IMR-90 (cell line): ENCODE measurements at regions not wholly inside any gene's neighbourhood (a gene's known extent, or its start where the extent isn't known, plus 50 kb on each side); places are given as distances from the start of the nearest gene placed in this dataset.

ENCODE experiments used
- ATAC-seq: fragments of 200-7000 bp; cut with Tn5 transposase; 2 replicates; pipeline ENCODE4 v1.9.1; 2020; ENCODE audit warnings: low read depth, mild to moderate bottlenecking, moderate library complexity
- BruUV-seq: library from RNA; stranded (reverse); fragments of 400-500 nt; replicated peaks from 2 replicates; lab custom pipeline; 2021; lab: Mats Ljungman, UMichigan
- CTCF ChIA-PET: fragments of 300-600 bp; formaldehyde crosslinking; extraction: SDS; loops from one replicate; lab custom pipeline; 2021; ENCODE audit warnings: antibody characterized with exemption; lab: Yijun Ruan, JAX
- POLR2A ChIA-PET: fragments of 300-600 bp; sonication (Branson Sonifier 250); formaldehyde crosslinking; loops from one replicate; lab custom pipeline; 2022; ENCODE audit warnings: antibody characterized with exemption; ENCODE audit not compliant: unreplicated experiment; lab: Charles Lee
- DNase-seq: peaks from one replicate; pipeline ENCODE4 v3.0.0; 2013
- H2AFZ ChIP-seq: replicated peaks from 2 replicates; pipeline ENCODE3; 2013; ENCODE audit warnings: low read length, mild to moderate bottlenecking; ENCODE audit not compliant: poor library complexity
- H2AK5ac ChIP-seq: 2 replicates; pipeline ENCODE4 v1.6.1; 2013; ENCODE audit warnings: low read depth, low read length, inconsistent platforms
- H2AK9ac ChIP-seq: replicated peaks from 2 replicates; pipeline ENCODE3; 2013; ENCODE audit warnings: mild to moderate bottlenecking, low read depth, low read length, moderate library complexity; ENCODE audit not compliant: poor library complexity
- H2BK120ac ChIP-seq: 2 replicates; pipeline ENCODE4 v1.6.1; 2013; ENCODE audit warnings: low read depth, low read length, inconsistent platforms
- H2BK15ac ChIP-seq: 3 replicates; pipeline ENCODE4 v1.6.1; 2013; ENCODE audit warnings: low read depth, low read length, inconsistent platforms
- H2BK20ac ChIP-seq: 2 replicates; pipeline ENCODE4 v1.6.1; 2013; ENCODE audit warnings: low read depth, mild to moderate bottlenecking, inconsistent platforms, low read length, moderate library complexity
- H2BK5ac ChIP-seq: 2 replicates; pipeline ENCODE4 v1.6.1; 2013; ENCODE audit warnings: mild to moderate bottlenecking, low read depth, low read length, inconsistent platforms; ENCODE audit not compliant: poor library complexity, severe bottlenecking
- H3K14ac ChIP-seq: replicated peaks from 2 replicates; pipeline ENCODE4 v1.6.1; 2013; ENCODE audit warnings: low read depth, low read length, inconsistent platforms
- H3K18ac ChIP-seq: 2 replicates; pipeline ENCODE4 v1.6.1; 2013; ENCODE audit warnings: low read depth, low read length, control low read depth
- H3K23ac ChIP-seq: 2 replicates; pipeline ENCODE4 v1.6.1; 2013; ENCODE audit warnings: low read depth, low read length, inconsistent platforms
- H3K27ac ChIP-seq: 2 replicates; pipeline ENCODE4 v1.5.1; 2013; ENCODE audit warnings: mild to moderate bottlenecking, control low read depth, low read length; ENCODE audit not compliant: insufficient read depth
- H3K27me3 ChIP-seq: 2 replicates; pipeline ENCODE4 v1.6.1; 2013; ENCODE audit warnings: low read length; ENCODE audit not compliant: control insufficient read depth, insufficient read depth
- H3K36me3 ChIP-seq: 2 replicates; pipeline ENCODE4 v1.6.1; 2013; ENCODE audit warnings: low read length, mixed read lengths; ENCODE audit not compliant: control insufficient read depth, insufficient read depth
- H3K4ac ChIP-seq: 2 replicates; pipeline ENCODE4 v1.6.1; 2013; ENCODE audit warnings: low read depth, low read length, inconsistent platforms
- H3K4me1 ChIP-seq: 2 replicates; pipeline ENCODE4 v1.6.1; 2013; ENCODE audit warnings: low read length, mixed read lengths; ENCODE audit not compliant: control insufficient read depth, insufficient read depth
- H3K4me2 ChIP-seq: 2 replicates; pipeline ENCODE4 v1.6.1; 2013; ENCODE audit warnings: low read depth, mild to moderate bottlenecking, control low read depth, low read length, moderate library complexity
- H3K4me3 ChIP-seq: 2 replicates; pipeline ENCODE4 v1.5.1; 2013; ENCODE audit warnings: low read depth, mild to moderate bottlenecking, control low read depth, low read length, moderate library complexity; ENCODE audit not compliant: insufficient read depth
- H3K56ac ChIP-seq: 2 replicates; pipeline ENCODE4 v1.6.1; 2013; ENCODE audit warnings: low read length, inconsistent platforms; ENCODE audit not compliant: insufficient read depth; ENCODE audit errors: extremely low read depth
- H3K79me1 ChIP-seq, 2 experiments: 2 replicates each; pipeline ENCODE4 v1.6.1; 2013; ENCODE audit warnings: low read length in 2 of 2, inconsistent platforms in 1 of 2, low read depth in 1 of 2
- H3K9ac ChIP-seq: 2 replicates; pipeline ENCODE4 v1.6.1; 2013; ENCODE audit warnings: low read depth, low read length, control low read depth
- H3K9me1 ChIP-seq: 2 replicates; pipeline ENCODE4 v1.6.1; 2013; ENCODE audit warnings: low read length, inconsistent platforms; ENCODE audit not compliant: insufficient read depth
- H3K9me3 ChIP-seq: 2 replicates; pipeline ENCODE4 v1.6.1; 2013; ENCODE audit warnings: low read length; ENCODE audit not compliant: control insufficient read depth, insufficient read depth
- H4K20me1 ChIP-seq: 2 replicates; pipeline ENCODE4 v1.6.1; 2013; ENCODE audit warnings: low read length, inconsistent platforms; ENCODE audit not compliant: insufficient read depth
- H4K5ac ChIP-seq: 2 replicates; pipeline ENCODE4 v1.6.1; 2013; ENCODE audit warnings: mild to moderate bottlenecking, low read depth, low read length, control low read depth
- H4K8ac ChIP-seq, 2 experiments: 2 replicates each; pipeline ENCODE4 v1.6.1; 2013; ENCODE audit warnings: low read depth in 2 of 2, low read length in 2 of 2, control low read depth in 1 of 2, inconsistent platforms in 1 of 2
- H4K91ac ChIP-seq: 2 replicates; pipeline ENCODE4 v1.6.1; 2013; ENCODE audit warnings: low read depth, low read length, inconsistent platforms; ENCODE audit not compliant: insufficient read depth
- BHLHE40 ChIP-seq: fragments of 150-350 bp; IDR thresholded peaks from 2 replicates; pipeline ENCODE4 v1.6.1; 2016; ENCODE audit warnings: mild to moderate bottlenecking, low read depth, low read length
- CEBPB ChIP-seq: IDR thresholded peaks from 2 replicates; pipeline ENCODE4 v1.6.1; 2012; ENCODE audit warnings: low read depth, low read length, improper control_type of control experiment
- CHD1 ChIP-seq: IDR thresholded peaks from 2 replicates; pipeline ENCODE4 v1.6.1; 2012; ENCODE audit warnings: low read depth, low read length, improper control_type of control experiment
- CTCF ChIP-seq: conservative IDR thresholded peaks from 2 replicates; pipeline ENCODE4 v1.5.1; 2012; ENCODE audit warnings: mild to moderate bottlenecking, low read depth, low read length, improper control_type of control experiment
- ELK1 ChIP-seq: fragments of 150-350 bp; IDR thresholded peaks from 2 replicates; pipeline ENCODE4 v1.6.1; 2016; ENCODE audit warnings: low read depth, mild to moderate bottlenecking, low read length, moderate library complexity, borderline replicate concordance
- FOS ChIP-seq: fragments of 150-350 bp; IDR thresholded peaks from 2 replicates; pipeline ENCODE4 v1.6.1; 2016; ENCODE audit warnings: low read depth, low read length
- MAZ ChIP-seq: IDR thresholded peaks from 2 replicates; pipeline ENCODE4 v1.6.1; 2012; ENCODE audit warnings: low read depth, mild to moderate bottlenecking, low read length, improper control_type of control experiment, moderate library complexity, borderline replicate concordance
- MXI1 ChIP-seq: IDR thresholded peaks from 2 replicates; pipeline ENCODE4 v1.6.1; 2012; ENCODE audit warnings: low read depth, mild to moderate bottlenecking, low read length, moderate library complexity, borderline replicate concordance
- NFE2L2 ChIP-seq: fragments of 150-350 bp; IDR thresholded peaks from 2 replicates; pipeline ENCODE4 v1.6.1; 2016; ENCODE audit warnings: low read depth, mild to moderate bottlenecking, low read length
- POLR2A ChIP-seq: IDR thresholded peaks from 2 replicates; pipeline ENCODE4 v1.6.1; 2012; ENCODE audit warnings: mild to moderate bottlenecking, low read depth, low read length
- RAD21 ChIP-seq: IDR thresholded peaks from 2 replicates; pipeline ENCODE4 v1.6.1; 2012; ENCODE audit warnings: low read length, improper control_type of control experiment
- RCOR1 ChIP-seq: IDR thresholded peaks from 2 replicates; pipeline ENCODE4 v1.6.1; 2012; ENCODE audit warnings: mild to moderate bottlenecking, low read length, improper control_type of control experiment; ENCODE audit not compliant: insufficient replicate concordance
- RFX5 ChIP-seq: IDR thresholded peaks from 2 replicates; pipeline ENCODE4 v1.8.0; 2012; ENCODE audit warnings: low read depth, mild to moderate bottlenecking, low read length, moderate library complexity
- SMC3 ChIP-seq: fragments of 150-350 bp; IDR thresholded peaks from 2 replicates; pipeline ENCODE4 v1.6.1; 2016; ENCODE audit warnings: low read depth, mild to moderate bottlenecking, antibody characterized with exemption, low read length, moderate library complexity
- USF2 ChIP-seq: fragments of 150-350 bp; IDR thresholded peaks from 2 replicates; pipeline ENCODE4 v1.6.1; 2017; ENCODE audit warnings: mild to moderate bottlenecking, antibody characterized with exemption, low read length, low read depth
- WGBS, 2 experiments: methylation state at CpG; one replicate each; pipeline versions ENCODE4 v1.1.5 to v1.1.7; 2013; ENCODE audit warnings: missing lambda C conversion rate in 2 of 2; ENCODE audit not compliant: insufficient read length in 1 of 2; ENCODE audit errors: extremely low coverage in 2 of 2; 5-methylcytosine and 5-hydroxymethylcytosine counted together
- dilution Hi-C: fragments of 300-500 bp; cut with HindIII; formaldehyde crosslinking; loops from one replicate; pipeline ENCODE4 v1.14.3; 2018; ENCODE audit warnings: low sequenced_read_pairs; ENCODE audit not compliant: unreplicated experiment
- in situ Hi-C: fragments of 300-500 bp; cut with MboI; formaldehyde crosslinking; loops from 3 replicates; pipeline ENCODE4 v1.14.3; 2019; ENCODE audit warnings: low sequenced_read_pairs, inconsistent platforms, mixed read lengths
- intact Hi-C: fragments of 100-400 bp; cut with micrococcal nuclease; formaldehyde crosslinking; loops from 2 replicates; pipeline ENCODE4 v1.10.0; 2022

GRCh38 chr12:34126239-34126641 lies 103.9 kb downstream of the ALG10 start:
- H2AK9ac ChIP-seq = no peak overlapping the region
- H3K27ac ChIP-seq = no peak overlapping the region
- H3K4me3 ChIP-seq = no peak overlapping the region
- intact Hi-C loops = no loop called here
- no peak overlapping the region for H3K56ac ChIP-seq
- H3K27me3 ChIP-seq = no peaks in the 10 kb centered on the region
- no peaks in the 10 kb centered on the region for H3K4me1 ChIP-seq
- H3K9me3 ChIP-seq = peaks cover 3% of the 10 kb centered on the region; the same call in 1 of the 2 replicates
- H4K8ac ChIP-seq = no peak overlapping the region
- ChIA-PET CTCF (no interaction called here), POLR2A (no interaction called here)
- DNase-seq = no peak
- no peak overlapping the region for H3K14ac ChIP-seq
- no peak overlapping the region for H2BK20ac ChIP-seq
- H4K5ac ChIP-seq = no peak overlapping the region
- no peaks in the 10 kb centered on the region for H3K79me1 ChIP-seq
- H3K23ac ChIP-seq = no peak overlapping the region
- no peak for TF ChIP-seq CHD1
- TF ChIP-seq RCOR1 = no peak
- no peak for TF ChIP-seq NFE2L2
- no peak for TF ChIP-seq USF2
- TF ChIP-seq CTCF = no peak
- no peak for TF ChIP-seq ELK1
- TF ChIP-seq BHLHE40 = no peak
- no peak for TF ChIP-seq MXI1
- TF ChIP-seq SMC3 = no peak
- TF ChIP-seq MAZ = no peak
- TF ChIP-seq CEBPB = no peak
- no peak for TF ChIP-seq POLR2A
- TF ChIP-seq RFX5 = no peak
- no peak for TF ChIP-seq RAD21
- no peak for TF ChIP-seq FOS
- 12% methylated on average over 5 of the region's 9 CpGs; no CpG with 5 or more reads in 1 of the 2 experiments for WGBS, 2 experiments
- H2BK120ac ChIP-seq = no peak overlapping the region
- H3K4me2 ChIP-seq = no peak overlapping the region
- in situ Hi-C loops = no loop called here
- H2AK5ac ChIP-seq = no peak overlapping the region
- H2BK15ac ChIP-seq = no peak overlapping the region
- no peak for ATAC-seq
- H2BK5ac ChIP-seq = no peak overlapping the region
- no peak overlapping the region for H3K18ac ChIP-seq
- BruUV-seq = no TSS peak
- H2AFZ ChIP-seq = no peak overlapping the region
- no peaks in the 10 kb centered on the region for H4K20me1 ChIP-seq
- H4K91ac ChIP-seq = no peak overlapping the region
- H3K9ac ChIP-seq = no peak overlapping the region
- no peaks in the 10 kb centered on the region for H3K9me1 ChIP-seq
- dilution Hi-C loops = no loop called here
- no peaks in the 10 kb centered on the region for H3K36me3 ChIP-seq
- no peak overlapping the region for H3K4ac ChIP-seq
